Tibial nerve (tissue), 4 donors: ENCODE measurements at regions not wholly inside any gene's neighbourhood (a gene's known extent, or its start where the extent isn't known, plus 50 kb on each side); places are given as distances from the start of the nearest gene placed in this dataset.

Source experiments
- EP300 ChIP-seq, 2 donors: sonication (generic); formaldehyde crosslinking; IDR thresholded peaks; one replicate each; pipeline ENCODE4 v1.6.1; 2017; ENCODE audit warnings: antibody characterized with exemption in 2 of 2, mild to moderate bottlenecking in 1 of 2
- POLR2A ChIP-seq, 2 donors: fragments of 450-650 bp; IDR thresholded peaks; one replicate each; pipeline ENCODE4 v1.6.1; 2017; ENCODE audit warnings: antibody characterized with exemption in 2 of 2, mild to moderate bottlenecking in 2 of 2, moderate library complexity in 2 of 2
- TF ChIP-seq, protein P1 (sequence below), 5 experiments: fragments of 200-600 bp in 3 of 5; fragments of 450-650 bp in 2 of 5; sonication (generic) in 3 of 5; IDR thresholded peaks; one replicate each; pipeline ENCODE4 v1.5.1; 2016 to 2019; ENCODE audit warnings: antibody characterized with exemption in 5 of 5, mild to moderate bottlenecking in 3 of 5, moderate library complexity in 2 of 5

GRCh38 chr5:4532705-4533080, 607.4 kb upstream of the ADAMTS16 start:
- TF ChIP-seq, protein P1, sequence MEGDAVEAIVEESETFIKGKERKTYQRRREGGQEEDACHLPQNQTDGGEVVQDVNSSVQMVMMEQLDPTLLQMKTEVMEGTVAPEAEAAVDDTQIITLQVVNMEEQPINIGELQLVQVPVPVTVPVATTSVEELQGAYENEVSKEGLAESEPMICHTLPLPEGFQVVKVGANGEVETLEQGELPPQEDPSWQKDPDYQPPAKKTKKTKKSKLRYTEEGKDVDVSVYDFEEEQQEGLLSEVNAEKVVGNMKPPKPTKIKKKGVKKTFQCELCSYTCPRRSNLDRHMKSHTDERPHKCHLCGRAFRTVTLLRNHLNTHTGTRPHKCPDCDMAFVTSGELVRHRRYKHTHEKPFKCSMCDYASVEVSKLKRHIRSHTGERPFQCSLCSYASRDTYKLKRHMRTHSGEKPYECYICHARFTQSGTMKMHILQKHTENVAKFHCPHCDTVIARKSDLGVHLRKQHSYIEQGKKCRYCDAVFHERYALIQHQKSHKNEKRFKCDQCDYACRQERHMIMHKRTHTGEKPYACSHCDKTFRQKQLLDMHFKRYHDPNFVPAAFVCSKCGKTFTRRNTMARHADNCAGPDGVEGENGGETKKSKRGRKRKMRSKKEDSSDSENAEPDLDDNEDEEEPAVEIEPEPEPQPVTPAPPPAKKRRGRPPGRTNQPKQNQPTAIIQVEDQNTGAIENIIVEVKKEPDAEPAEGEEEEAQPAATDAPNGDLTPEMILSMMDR (IDR thresholded peaks at IDR 0.05): no peak
- TF ChIP-seq POLR2A (IDR thresholded peaks at IDR 0.05): no peak
- no peak for TF ChIP-seq EP300 (IDR thresholded peaks at IDR 0.05)
